NT2/D1 (cell line): ENCODE measurements at regions not wholly inside any gene's neighbourhood (a gene's known extent, or its start where the extent isn't known, plus 50 kb on each side); places are given as distances from the start of the nearest gene placed in this dataset.

Experiments
- SUZ12 ChIP-seq: IDR thresholded peaks from 2 replicates; pipeline ENCODE4 v1.6.1; 2011; ENCODE audit not compliant: insufficient read length, insufficient read depth; ENCODE audit errors: extremely low read depth
- YY1 ChIP-seq: IDR thresholded peaks from 2 replicates; pipeline ENCODE4 v1.6.1; 2011; ENCODE audit not compliant: insufficient read length, insufficient read depth

- TF ChIP-seq YY1: no peak
- TF ChIP-seq SUZ12: no peak
These were observed 81.7 kb upstream of the CHRDL1 start for GRCh38 chrX:110877326-110877725.
